IMR-90 (cell line): ENCODE measurements at regions not wholly inside any gene's neighbourhood (a gene's known extent, or its start where the extent isn't known, plus 50 kb on each side); places are given as distances from the start of the nearest gene placed in this dataset.

Experiments
- ATAC-seq: fragments of 200-7000 bp; cut with Tn5 transposase; 2 replicates; pipeline ENCODE4 v1.9.1; 2020; ENCODE audit warnings: low read depth, mild to moderate bottlenecking, moderate library complexity
- BruUV-seq: library from RNA; stranded (reverse); fragments of 400-500 nt; replicated peaks from 2 replicates; lab custom pipeline; 2021; lab: Mats Ljungman, UMichigan
- CTCF ChIA-PET: fragments of 300-600 bp; formaldehyde crosslinking; extraction: SDS; loops from one replicate; lab custom pipeline; 2021; ENCODE audit warnings: antibody characterized with exemption; lab: Yijun Ruan, JAX
- POLR2A ChIA-PET: fragments of 300-600 bp; sonication (Branson Sonifier 250); formaldehyde crosslinking; loops from one replicate; lab custom pipeline; 2022; ENCODE audit warnings: antibody characterized with exemption; ENCODE audit not compliant: unreplicated experiment; lab: Charles Lee
- DNase-seq: peaks from one replicate; pipeline ENCODE4 v3.0.0; 2013
- H2AFZ ChIP-seq: replicated peaks from 2 replicates; pipeline ENCODE3; 2013; ENCODE audit warnings: low read length, mild to moderate bottlenecking; ENCODE audit not compliant: poor library complexity
- H2AK5ac ChIP-seq: 2 replicates; pipeline ENCODE4 v1.6.1; 2013; ENCODE audit warnings: low read depth, low read length, inconsistent platforms
- H2AK9ac ChIP-seq: replicated peaks from 2 replicates; pipeline ENCODE3; 2013; ENCODE audit warnings: mild to moderate bottlenecking, low read depth, low read length, moderate library complexity; ENCODE audit not compliant: poor library complexity
- H2BK120ac ChIP-seq: 2 replicates; pipeline ENCODE4 v1.6.1; 2013; ENCODE audit warnings: low read depth, low read length, inconsistent platforms
- H2BK15ac ChIP-seq: 3 replicates; pipeline ENCODE4 v1.6.1; 2013; ENCODE audit warnings: low read depth, low read length, inconsistent platforms
- H2BK20ac ChIP-seq: 2 replicates; pipeline ENCODE4 v1.6.1; 2013; ENCODE audit warnings: low read depth, mild to moderate bottlenecking, inconsistent platforms, low read length, moderate library complexity
- H2BK5ac ChIP-seq: 2 replicates; pipeline ENCODE4 v1.6.1; 2013; ENCODE audit warnings: mild to moderate bottlenecking, low read depth, low read length, inconsistent platforms; ENCODE audit not compliant: poor library complexity, severe bottlenecking
- H3K14ac ChIP-seq: replicated peaks from 2 replicates; pipeline ENCODE4 v1.6.1; 2013; ENCODE audit warnings: low read depth, low read length, inconsistent platforms
- H3K18ac ChIP-seq: 2 replicates; pipeline ENCODE4 v1.6.1; 2013; ENCODE audit warnings: low read depth, low read length, control low read depth
- H3K23ac ChIP-seq: 2 replicates; pipeline ENCODE4 v1.6.1; 2013; ENCODE audit warnings: low read depth, low read length, inconsistent platforms
- H3K27ac ChIP-seq: 2 replicates; pipeline ENCODE4 v1.5.1; 2013; ENCODE audit warnings: mild to moderate bottlenecking, control low read depth, low read length; ENCODE audit not compliant: insufficient read depth
- H3K27me3 ChIP-seq: 2 replicates; pipeline ENCODE4 v1.6.1; 2013; ENCODE audit warnings: low read length; ENCODE audit not compliant: control insufficient read depth, insufficient read depth
- H3K36me3 ChIP-seq: 2 replicates; pipeline ENCODE4 v1.6.1; 2013; ENCODE audit warnings: low read length, mixed read lengths; ENCODE audit not compliant: control insufficient read depth, insufficient read depth
- H3K4ac ChIP-seq: 2 replicates; pipeline ENCODE4 v1.6.1; 2013; ENCODE audit warnings: low read depth, low read length, inconsistent platforms
- H3K4me1 ChIP-seq: 2 replicates; pipeline ENCODE4 v1.6.1; 2013; ENCODE audit warnings: low read length, mixed read lengths; ENCODE audit not compliant: control insufficient read depth, insufficient read depth
- H3K4me2 ChIP-seq: 2 replicates; pipeline ENCODE4 v1.6.1; 2013; ENCODE audit warnings: low read depth, mild to moderate bottlenecking, control low read depth, low read length, moderate library complexity
- H3K4me3 ChIP-seq: 2 replicates; pipeline ENCODE4 v1.5.1; 2013; ENCODE audit warnings: low read depth, mild to moderate bottlenecking, control low read depth, low read length, moderate library complexity; ENCODE audit not compliant: insufficient read depth
- H3K56ac ChIP-seq: 2 replicates; pipeline ENCODE4 v1.6.1; 2013; ENCODE audit warnings: low read length, inconsistent platforms; ENCODE audit not compliant: insufficient read depth; ENCODE audit errors: extremely low read depth
- H3K79me1 ChIP-seq, 2 experiments: 2 replicates each; pipeline ENCODE4 v1.6.1; 2013; ENCODE audit warnings: low read length in 2 of 2, inconsistent platforms in 1 of 2, low read depth in 1 of 2
- H3K9ac ChIP-seq: 2 replicates; pipeline ENCODE4 v1.6.1; 2013; ENCODE audit warnings: low read depth, low read length, control low read depth
- H3K9me1 ChIP-seq: 2 replicates; pipeline ENCODE4 v1.6.1; 2013; ENCODE audit warnings: low read length, inconsistent platforms; ENCODE audit not compliant: insufficient read depth
- H3K9me3 ChIP-seq: 2 replicates; pipeline ENCODE4 v1.6.1; 2013; ENCODE audit warnings: low read length; ENCODE audit not compliant: control insufficient read depth, insufficient read depth
- H4K20me1 ChIP-seq: 2 replicates; pipeline ENCODE4 v1.6.1; 2013; ENCODE audit warnings: low read length, inconsistent platforms; ENCODE audit not compliant: insufficient read depth
- H4K5ac ChIP-seq: 2 replicates; pipeline ENCODE4 v1.6.1; 2013; ENCODE audit warnings: mild to moderate bottlenecking, low read depth, low read length, control low read depth
- H4K8ac ChIP-seq, 2 experiments: 2 replicates each; pipeline ENCODE4 v1.6.1; 2013; ENCODE audit warnings: low read depth in 2 of 2, low read length in 2 of 2, control low read depth in 1 of 2, inconsistent platforms in 1 of 2
- H4K91ac ChIP-seq: 2 replicates; pipeline ENCODE4 v1.6.1; 2013; ENCODE audit warnings: low read depth, low read length, inconsistent platforms; ENCODE audit not compliant: insufficient read depth
- CTCF ChIP-seq: conservative IDR thresholded peaks from 2 replicates; pipeline ENCODE4 v1.5.1; 2012; ENCODE audit warnings: mild to moderate bottlenecking, low read depth, low read length, improper control_type of control experiment
- MAFK ChIP-seq: IDR thresholded peaks from 2 replicates; pipeline ENCODE4 v1.6.1; 2012; ENCODE audit warnings: low read depth, low read length, improper control_type of control experiment
- MXI1 ChIP-seq: IDR thresholded peaks from 2 replicates; pipeline ENCODE4 v1.6.1; 2012; ENCODE audit warnings: low read depth, mild to moderate bottlenecking, low read length, moderate library complexity, borderline replicate concordance
- POLR2A ChIP-seq: IDR thresholded peaks from 2 replicates; pipeline ENCODE4 v1.6.1; 2012; ENCODE audit warnings: mild to moderate bottlenecking, low read depth, low read length
- SMC3 ChIP-seq: fragments of 150-350 bp; IDR thresholded peaks from 2 replicates; pipeline ENCODE4 v1.6.1; 2016; ENCODE audit warnings: low read depth, mild to moderate bottlenecking, antibody characterized with exemption, low read length, moderate library complexity
- WGBS, 2 experiments: methylation state at CpG; one replicate each; pipeline versions ENCODE4 v1.1.5 to v1.1.7; 2013; ENCODE audit warnings: missing lambda C conversion rate in 2 of 2; ENCODE audit not compliant: insufficient read length in 1 of 2; ENCODE audit errors: extremely low coverage in 2 of 2; 5-methylcytosine and 5-hydroxymethylcytosine counted together
- dilution Hi-C: fragments of 300-500 bp; cut with HindIII; formaldehyde crosslinking; loops from one replicate; pipeline ENCODE4 v1.14.3; 2018; ENCODE audit warnings: low sequenced_read_pairs; ENCODE audit not compliant: unreplicated experiment
- in situ Hi-C: fragments of 300-500 bp; cut with MboI; formaldehyde crosslinking; loops from 3 replicates; pipeline ENCODE4 v1.14.3; 2019; ENCODE audit warnings: low sequenced_read_pairs, inconsistent platforms, mixed read lengths
- intact Hi-C: fragments of 100-400 bp; cut with micrococcal nuclease; formaldehyde crosslinking; loops from 2 replicates; pipeline ENCODE4 v1.10.0; 2022
- TF ChIP-seq, protein P1 (sequence below): fragments of 150-350 bp; IDR thresholded peaks from 2 replicates; pipeline ENCODE4 v1.6.1; 2017; ENCODE audit warnings: mild to moderate bottlenecking, antibody characterized with exemption, low read length, low read depth

- Histone ChIP-seq H3K4me1 (no peaks in the 10 kb centered on the region), H3K56ac (no peak overlapping the region), H3K27ac (no peak overlapping the region), H3K27me3 (no peaks in the 10 kb centered on the region), H2BK20ac (no peak overlapping the region), H3K23ac (no peak overlapping the region), H4K5ac (no peak overlapping the region), H2AFZ (no peak overlapping the region), H4K20me1 (no peaks in the 10 kb centered on the region), H3K9me1 (no peaks in the 10 kb centered on the region), H2BK5ac (no peak overlapping the region), H4K8ac (no peak overlapping the region), H3K4ac (no peak overlapping the region), H3K9me3 (no peaks in the 10 kb centered on the region), H3K18ac (no peak overlapping the region), H4K91ac (no peak overlapping the region), H2BK120ac (no peak overlapping the region), H3K4me2 (no peak overlapping the region), H3K14ac (no peak overlapping the region), H3K9ac (no peak overlapping the region), H3K4me3 (no peak overlapping the region), H2AK5ac (no peak overlapping the region), H3K36me3 (no peaks in the 10 kb centered on the region), H2AK9ac (no peak overlapping the region), H3K79me1 (no peaks in the 10 kb centered on the region), H2BK15ac (no peak overlapping the region)
- no peak for TF ChIP-seq SMC3
- no peak for TF ChIP-seq MAFK
- no peak for TF ChIP-seq POLR2A
- TF ChIP-seq MXI1: no peak
- TF ChIP-seq CTCF: no peak
- TF ChIP-seq, protein P1, sequence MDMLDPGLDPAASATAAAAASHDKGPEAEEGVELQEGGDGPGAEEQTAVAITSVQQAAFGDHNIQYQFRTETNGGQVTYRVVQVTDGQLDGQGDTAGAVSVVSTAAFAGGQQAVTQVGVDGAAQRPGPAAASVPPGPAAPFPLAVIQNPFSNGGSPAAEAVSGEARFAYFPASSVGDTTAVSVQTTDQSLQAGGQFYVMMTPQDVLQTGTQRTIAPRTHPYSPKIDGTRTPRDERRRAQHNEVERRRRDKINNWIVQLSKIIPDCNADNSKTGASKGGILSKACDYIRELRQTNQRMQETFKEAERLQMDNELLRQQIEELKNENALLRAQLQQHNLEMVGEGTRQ: no peak
- 80% methylated on average over 1 of the region's 3 CpGs; no CpG with 5 or more reads in 1 of the 2 experiments for WGBS, 2 experiments
- DNase-seq (no peak), ATAC-seq (no peak)
- intact Hi-C loops: no loop called here
- ChIA-PET POLR2A (no interaction called here), CTCF (interaction anchor here (1.0 kb wide), 1 partner anchor 10 kb away, joined by 3 read pairs; no protein-coding TSS in a partner anchor)
- dilution Hi-C loops: no loop called here
- in situ Hi-C loops: no loop called here
- BruUV-seq: no TSS peak
These were observed 904.2 kb upstream of the EDIL3 start for GRCh38 chr5:85288914-85289313.
